GM12878 (cell line): ENCODE measurements at regions not wholly inside any gene's neighbourhood (a gene's known extent, or its start where the extent isn't known, plus 50 kb on each side); places are given as distances from the start of the nearest gene placed in this dataset.

ENCODE experiments used
- ATAC-seq: fragments of 200-7000 bp; cut with Tn5 transposase; 3 replicates; pipeline ENCODE4 v1.9.1; 2020; ENCODE audit warnings: mild to moderate bottlenecking, moderate library complexity
- BruUV-seq: library from RNA; stranded (reverse); fragments of 400-500 nt; replicated peaks from 2 replicates; lab custom pipeline; 2021; lab: Mats Ljungman, UMichigan
- CTCF ChIA-PET: fragments of 300-600 bp; sonication (Branson Sonifier 250); formaldehyde crosslinking; extraction: SDS; loops from one replicate; lab custom pipeline; 2021; ENCODE audit warnings: inconsistent platforms; lab: Yijun Ruan, JAX
- POLR2A ChIA-PET: fragments of 350-600 bp; formaldehyde crosslinking; extraction: SDS; loops from one replicate; lab custom pipeline; 2021; ENCODE audit warnings: inconsistent platforms; lab: Charles Lee
- RAD21 ChIA-PET: fragments of 300-600 bp; sonication (Branson Sonifier 250); formaldehyde crosslinking; loops from one replicate; lab custom pipeline; 2023; ENCODE audit warnings: antibody characterized with exemption; ENCODE audit not compliant: unreplicated experiment; lab: Charles Lee
- SMC1A ChIA-PET: fragments of 300-600 bp; sonication (Branson Sonifier 250); formaldehyde crosslinking; loops from one replicate; lab custom pipeline; 2023; ENCODE audit not compliant: unreplicated experiment, uncharacterized antibody; lab: Charles Lee
- DNase-seq: peaks from one replicate; pipeline ENCODE4 v3.0.0-alpha.2; 2011; ENCODE audit warnings: low read depth, low spot score
- FAIRE-seq: peaks from 3 replicates; lab custom pipeline; 2011; peaks lifted over from hg19 to GRCh38; lab: Jason Lieb, UNC
- H2AFZ ChIP-seq: 2 replicates; pipeline ENCODE4 v1.6.0; 2011; ENCODE audit warnings: low read depth, low read length, control low read depth; ENCODE audit not compliant: control insufficient read depth
- H3K27ac ChIP-seq: 2 replicates; pipeline ENCODE4 v1.5.1; 2011; ENCODE audit warnings: control low read depth; ENCODE audit not compliant: control insufficient read depth, insufficient read depth
- H3K27me3 ChIP-seq, 2 experiments: replicated peaks in 1 of 2; 2 replicates each; pipeline versions ENCODE4 v1.6.0 to v1.6.1; 2011; ENCODE audit warnings: low read length in 1 of 2; ENCODE audit not compliant: control insufficient read depth in 2 of 2, insufficient read depth in 2 of 2
- H3K36me3 ChIP-seq, 2 experiments: 2 replicates each; pipeline ENCODE4 v1.5.1; 2011; ENCODE audit warnings: low read length in 1 of 2; ENCODE audit not compliant: control insufficient read depth in 2 of 2, insufficient read depth in 2 of 2
- H3K4me1 ChIP-seq: 2 replicates; pipeline ENCODE4 v1.6.1; 2011; ENCODE audit warnings: mild to moderate bottlenecking, low read length, moderate library complexity, mixed read lengths; ENCODE audit not compliant: control insufficient read depth, insufficient read depth
- H3K4me2 ChIP-seq: 2 replicates; pipeline ENCODE4 v1.6.0; 2011; ENCODE audit warnings: control low read depth; ENCODE audit not compliant: control insufficient read depth, insufficient read depth
- H3K4me3 ChIP-seq: fragments of 200-600 bp; sonication (generic); 2 replicates; pipeline ENCODE4 v1.5.1; 2016
- H3K79me2 ChIP-seq: 2 replicates; pipeline ENCODE4 v1.6.0; 2011; ENCODE audit warnings: low read length; ENCODE audit not compliant: control insufficient read depth, insufficient read depth
- H3K9ac ChIP-seq: 2 replicates; pipeline ENCODE4 v1.8.0; 2011; ENCODE audit warnings: low read length, control low read depth, mixed read lengths; ENCODE audit not compliant: control insufficient read depth, insufficient read depth
- H3K9me3 ChIP-seq: replicated peaks from 3 replicates; pipeline ENCODE4 v1.5.1; 2011; ENCODE audit warnings: mild to moderate bottlenecking, low read length; ENCODE audit not compliant: control insufficient read depth, insufficient read depth
- H4K20me1 ChIP-seq: 2 replicates; pipeline ENCODE4 v1.6.0; 2011; ENCODE audit not compliant: control insufficient read depth, insufficient read depth
- CBFB ChIP-seq: IDR thresholded peaks from 2 replicates; pipeline ENCODE4 v1.6.1; 2016; ENCODE audit warnings: antibody characterized with exemption, low read depth
- CHD2 ChIP-seq: IDR thresholded peaks from 2 replicates; pipeline ENCODE4 v1.6.1; 2011; ENCODE audit warnings: low read depth, low read length, improper control_type of control experiment, borderline replicate concordance
- EED ChIP-seq: sonication (generic); IDR thresholded peaks from 2 replicates; pipeline ENCODE4 v1.6.1; 2016; ENCODE audit warnings: antibody characterized with exemption, low read depth
- FOXM1 ChIP-seq: IDR thresholded peaks from 2 replicates; pipeline ENCODE4 v1.6.1; 2012; ENCODE audit warnings: low read depth, mild to moderate bottlenecking, inconsistent platforms, low read length, moderate library complexity
- GABPA ChIP-seq: IDR thresholded peaks from 2 replicates; pipeline ENCODE4 v1.6.1; 2014; ENCODE audit warnings: antibody characterized with exemption, low read depth, mild to moderate bottlenecking, inconsistent platforms
- IKZF2 ChIP-seq, 2 experiments: fragments of 450-650 bp; IDR thresholded peaks; 2 replicates each; pipeline ENCODE4 v1.6.1; 2017; ENCODE audit warnings: mild to moderate bottlenecking in 2 of 2, moderate library complexity in 2 of 2
- MEF2A ChIP-seq: IDR thresholded peaks from 2 replicates; pipeline ENCODE4 v1.6.1; 2011; ENCODE audit warnings: low read depth, mild to moderate bottlenecking, low read length, moderate library complexity; ENCODE audit not compliant: insufficient read depth
- MTA2 ChIP-seq: fragments of 450-650 bp; IDR thresholded peaks from 2 replicates; pipeline ENCODE4 v1.6.1; 2016; ENCODE audit warnings: low read depth, mild to moderate bottlenecking, moderate library complexity
- PAX8 ChIP-seq: fragments of 450-650 bp; IDR thresholded peaks from 2 replicates; pipeline ENCODE4 v1.6.1; 2017; ENCODE audit warnings: mild to moderate bottlenecking, moderate library complexity
- RAD21 ChIP-seq: IDR thresholded peaks from 2 replicates; pipeline ENCODE4 v1.6.1; 2011; ENCODE audit warnings: mild to moderate bottlenecking, low read depth, low read length, moderate library complexity; ENCODE audit not compliant: insufficient read depth
- SMAD5 ChIP-seq: IDR thresholded peaks from 2 replicates; pipeline ENCODE4 v1.6.1; 2016; ENCODE audit warnings: antibody characterized with exemption, low read depth
- SRF ChIP-seq, 2 experiments: IDR thresholded peaks; 2 replicates each; pipeline ENCODE4 v1.6.1; 2011; ENCODE audit warnings: low read depth in 2 of 2, low read length in 2 of 2, mild to moderate bottlenecking in 1 of 2, moderate library complexity in 1 of 2
- STAT1 ChIP-seq: fragments of 450-650 bp; conservative IDR thresholded peaks from 2 replicates; pipeline ENCODE4 v1.6.1; 2014; ENCODE audit warnings: antibody characterized with exemption, mild to moderate bottlenecking
- ZBED1 ChIP-seq: IDR thresholded peaks from 2 replicates; pipeline ENCODE4 v1.6.1; 2016; ENCODE audit warnings: borderline replicate concordance
- ZNF384 ChIP-seq: IDR thresholded peaks from 2 replicates; pipeline ENCODE4 v1.6.1; 2012; ENCODE audit warnings: low read depth, mild to moderate bottlenecking, low read length, improper control_type of control experiment, borderline replicate concordance
- WGBS: methylation state at CpG from one replicate; pipeline ENCODE4 v1.1.6; 2016; ENCODE audit warnings: low lambda C conversion rate; ENCODE audit not compliant: insufficient replicate concordance, insufficient coverage; ENCODE audit errors: missing lambda C conversion rate; 5-methylcytosine and 5-hydroxymethylcytosine counted together
- in situ Hi-C: fragments of 300-500 bp; cut with MboI; formaldehyde crosslinking; loops from 9 replicates; pipeline ENCODE4 v1.14.3; 2018; ENCODE audit warnings: mixed read lengths
- intact Hi-C: fragments of 100-400 bp; cut with micrococcal nuclease; formaldehyde crosslinking; loops from one replicate; pipeline ENCODE4 v1.14.2; 2022; ENCODE audit not compliant: unreplicated experiment
- TF ChIP-seq, protein P1 (sequence below): fragments of 150-350 bp; IDR thresholded peaks from 2 replicates; pipeline ENCODE4 v1.6.1; 2014; ENCODE audit warnings: mild to moderate bottlenecking, low read depth, low read length
- TF ChIP-seq, protein P2 (sequence below): fragments of 450-650 bp; IDR thresholded peaks from 2 replicates; pipeline ENCODE4 v1.6.1; 2018; ENCODE audit warnings: mild to moderate bottlenecking, low read depth, moderate library complexity; ENCODE audit not compliant: partially characterized antibody
- TF ChIP-seq, protein P3 (sequence below): IDR thresholded peaks from 2 replicates; pipeline ENCODE4 v1.6.1; 2011; ENCODE audit warnings: borderline replicate concordance, low read depth, mild to moderate bottlenecking, moderate library complexity, mixed read lengths, low read length; ENCODE audit not compliant: insufficient read depth; ENCODE audit errors: extremely low read length
- TF ChIP-seq, protein P4 (sequence below): fragments of 450-650 bp; IDR thresholded peaks from 2 replicates; pipeline ENCODE4 v1.6.1; 2018; ENCODE audit warnings: borderline replicate concordance, mild to moderate bottlenecking; ENCODE audit not compliant: partially characterized antibody

DNA sequence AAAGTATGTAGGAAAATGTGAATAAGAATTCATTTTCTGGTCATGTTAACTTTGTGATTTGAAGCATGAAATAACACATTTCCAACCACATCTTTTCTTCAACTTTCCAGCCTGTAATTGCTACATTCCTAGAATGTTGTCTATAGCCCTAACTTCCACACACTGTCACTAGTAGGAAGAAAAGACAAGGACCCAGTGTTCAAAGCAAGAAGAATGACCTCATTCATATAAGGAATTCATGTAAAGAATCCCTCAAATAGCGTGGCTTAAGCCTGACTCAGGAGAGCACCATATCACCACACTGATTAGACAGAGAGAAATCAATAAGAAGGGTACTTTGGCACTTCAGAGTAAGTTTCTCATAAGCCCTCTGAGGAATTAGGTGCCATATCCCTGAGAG lies 318.7 kb upstream of the CHRM2 start:
- POLR2A ChIA-PET: no interaction called here
- no peak for TF ChIP-seq IKZF2 (IDR thresholded peaks at IDR 0.05)
- TF ChIP-seq RAD21: no peak
- no peak for TF ChIP-seq MTA2
- TF ChIP-seq, protein P1, sequence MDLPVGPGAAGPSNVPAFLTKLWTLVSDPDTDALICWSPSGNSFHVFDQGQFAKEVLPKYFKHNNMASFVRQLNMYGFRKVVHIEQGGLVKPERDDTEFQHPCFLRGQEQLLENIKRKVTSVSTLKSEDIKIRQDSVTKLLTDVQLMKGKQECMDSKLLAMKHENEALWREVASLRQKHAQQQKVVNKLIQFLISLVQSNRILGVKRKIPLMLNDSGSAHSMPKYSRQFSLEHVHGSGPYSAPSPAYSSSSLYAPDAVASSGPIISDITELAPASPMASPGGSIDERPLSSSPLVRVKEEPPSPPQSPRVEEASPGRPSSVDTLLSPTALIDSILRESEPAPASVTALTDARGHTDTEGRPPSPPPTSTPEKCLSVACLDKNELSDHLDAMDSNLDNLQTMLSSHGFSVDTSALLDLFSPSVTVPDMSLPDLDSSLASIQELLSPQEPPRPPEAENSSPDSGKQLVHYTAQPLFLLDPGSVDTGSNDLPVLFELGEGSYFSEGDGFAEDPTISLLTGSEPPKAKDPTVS: no peak
- no peak for TF ChIP-seq PAX8
- no peak for TF ChIP-seq SRF (IDR thresholded peaks at IDR 0.05; ENCODE audit: low read depth in 2 of 2, low read length in 2 of 2)
- TF ChIP-seq ZNF384: no peak
- TF ChIP-seq ZBED1: no peak
- TF ChIP-seq, protein P2, sequence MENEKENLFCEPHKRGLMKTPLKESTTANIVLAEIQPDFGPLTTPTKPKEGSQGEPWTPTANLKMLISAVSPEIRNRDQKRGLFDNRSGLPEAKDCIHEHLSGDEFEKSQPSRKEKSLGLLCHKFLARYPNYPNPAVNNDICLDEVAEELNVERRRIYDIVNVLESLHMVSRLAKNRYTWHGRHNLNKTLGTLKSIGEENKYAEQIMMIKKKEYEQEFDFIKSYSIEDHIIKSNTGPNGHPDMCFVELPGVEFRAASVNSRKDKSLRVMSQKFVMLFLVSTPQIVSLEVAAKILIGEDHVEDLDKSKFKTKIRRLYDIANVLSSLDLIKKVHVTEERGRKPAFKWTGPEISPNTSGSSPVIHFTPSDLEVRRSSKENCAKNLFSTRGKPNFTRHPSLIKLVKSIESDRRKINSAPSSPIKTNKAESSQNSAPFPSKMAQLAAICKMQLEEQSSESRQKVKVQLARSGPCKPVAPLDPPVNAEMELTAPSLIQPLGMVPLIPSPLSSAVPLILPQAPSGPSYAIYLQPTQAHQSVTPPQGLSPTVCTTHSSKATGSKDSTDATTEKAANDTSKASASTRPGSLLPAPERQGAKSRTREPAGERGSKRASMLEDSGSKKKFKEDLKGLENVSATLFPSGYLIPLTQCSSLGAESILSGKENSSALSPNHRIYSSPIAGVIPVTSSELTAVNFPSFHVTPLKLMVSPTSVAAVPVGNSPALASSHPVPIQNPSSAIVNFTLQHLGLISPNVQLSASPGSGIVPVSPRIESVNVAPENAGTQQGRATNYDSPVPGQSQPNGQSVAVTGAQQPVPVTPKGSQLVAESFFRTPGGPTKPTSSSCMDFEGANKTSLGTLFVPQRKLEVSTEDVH: no peak
- TF ChIP-seq CBFB: no peak
- TF ChIP-seq GABPA: no peak
- no peak for TF ChIP-seq STAT1
- TF ChIP-seq SMAD5: no peak
- no peak for TF ChIP-seq MEF2A
- TF ChIP-seq, protein P3, sequence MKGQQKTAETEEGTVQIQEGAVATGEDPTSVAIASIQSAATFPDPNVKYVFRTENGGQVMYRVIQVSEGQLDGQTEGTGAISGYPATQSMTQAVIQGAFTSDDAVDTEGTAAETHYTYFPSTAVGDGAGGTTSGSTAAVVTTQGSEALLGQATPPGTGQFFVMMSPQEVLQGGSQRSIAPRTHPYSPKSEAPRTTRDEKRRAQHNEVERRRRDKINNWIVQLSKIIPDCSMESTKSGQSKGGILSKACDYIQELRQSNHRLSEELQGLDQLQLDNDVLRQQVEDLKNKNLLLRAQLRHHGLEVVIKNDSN: no peak
- TF ChIP-seq EED: no peak
- TF ChIP-seq CHD2: no peak
- TF ChIP-seq FOXM1: no peak
- TF ChIP-seq, protein P4, sequence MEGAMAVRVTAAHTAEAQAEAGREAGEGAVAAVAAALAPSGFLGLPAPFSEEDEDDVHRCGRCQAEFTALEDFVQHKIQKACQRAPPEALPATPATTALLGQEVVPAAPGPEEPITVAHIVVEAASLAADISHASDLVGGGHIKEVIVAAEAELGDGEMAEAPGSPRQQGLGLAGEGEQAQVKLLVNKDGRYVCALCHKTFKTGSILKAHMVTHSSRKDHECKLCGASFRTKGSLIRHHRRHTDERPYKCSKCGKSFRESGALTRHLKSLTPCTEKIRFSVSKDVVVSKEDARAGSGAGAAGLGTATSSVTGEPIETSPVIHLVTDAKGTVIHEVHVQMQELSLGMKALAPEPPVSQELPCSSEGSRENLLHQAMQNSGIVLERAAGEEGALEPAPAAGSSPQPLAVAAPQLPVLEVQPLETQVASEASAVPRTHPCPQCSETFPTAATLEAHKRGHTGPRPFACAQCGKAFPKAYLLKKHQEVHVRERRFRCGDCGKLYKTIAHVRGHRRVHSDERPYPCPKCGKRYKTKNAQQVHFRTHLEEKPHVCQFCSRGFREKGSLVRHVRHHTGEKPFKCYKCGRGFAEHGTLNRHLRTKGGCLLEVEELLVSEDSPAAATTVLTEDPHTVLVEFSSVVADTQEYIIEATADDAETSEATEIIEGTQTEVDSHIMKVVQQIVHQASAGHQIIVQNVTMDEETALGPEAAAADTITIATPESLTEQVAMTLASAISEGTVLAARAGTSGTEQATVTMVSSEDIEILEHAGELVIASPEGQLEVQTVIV: no peak

More for the DNA sequence above, 318.7 kb upstream of the CHRM2 start:
- ATAC-seq (no peak), FAIRE-seq (no peak), DNase-seq (no peak)
- H3K4me3 ChIP-seq: no peak overlapping the region
- ChIA-PET SMC1A (no interaction called here), RAD21 (no interaction called here), CTCF (no interaction called here)
- no peaks in the 10 kb centered on the region for H3K27me3 ChIP-seq
- H3K9ac ChIP-seq: no peak overlapping the region
- no peak overlapping the region for H3K4me2 ChIP-seq
- H3K27ac ChIP-seq: no peak overlapping the region
- no TSS peak for BruUV-seq
- H3K79me2 ChIP-seq: no peaks in the 10 kb centered on the region
- H4K20me1 ChIP-seq: no peaks in the 10 kb centered on the region
- in situ Hi-C loops (no loop called here), intact Hi-C loops (no loop called here)
- H3K36me3 ChIP-seq: no peaks in the 10 kb centered on the region
- H3K4me1 ChIP-seq: no peaks in the 10 kb centered on the region
- H2AFZ ChIP-seq: no peak overlapping the region
- 0% methylated on average over 1 of the region's 1 CpG for WGBS
- H3K9me3 ChIP-seq: no peaks in the 10 kb centered on the region
